Pons (tissue), 1 donor: ENCODE measurements at regions not wholly inside any gene's neighbourhood (a gene's known extent, or its start where the extent isn't known, plus 50 kb on each side); places are given as distances from the start of the nearest gene placed in this dataset.
"Not testable (repeated sequence)": the region's sequence is repeated elsewhere in the genome, so short reads cannot be mapped to it uniquely, and the experiment has no call there.

Source experiments
- DNase-seq: peaks from one replicate; pipeline ENCODE4 v3.0.0-alpha.2; 2016; ENCODE audit warnings: low spot score

GRCh38 chr2:67571785-67572718, 174.9 kb downstream of the ETAA1 start:
- no peak for DNase-seq

- no peak for DNase-seq
Observed at GRCh38 chr2:67572721-67573435, 175.7 kb downstream of the ETAA1 start.

- no peak for DNase-seq
Observed at GRCh38 chr2:67574230-67574629, 177.1 kb downstream of the ETAA1 start.

GRCh38 chr2:67576226-67576625, 179.1 kb downstream of the ETAA1 start:
- no peak for DNase-seq

GRCh38 chr2:67576991-67577390, 179.9 kb downstream of the ETAA1 start:
- no peak for DNase-seq

GRCh38 chr2:67579216-67579615, 182.1 kb downstream of the ETAA1 start:
- DNase-seq: no peak

- DNase-seq: no peak
Observed at GRCh38 chr2:67579806-67580205, 182.7 kb downstream of the ETAA1 start.

- DNase-seq: no peak
Observed at GRCh38 chr2:67581751-67582150, 184.6 kb downstream of the ETAA1 start.

GRCh38 chr2:67583185-67583584, 186.1 kb downstream of the ETAA1 start:
- DNase-seq: no peak

- DNase-seq: no peak
Observed at GRCh38 chr2:67585400-67585799, 188.3 kb downstream of the ETAA1 start.

- not testable (repeated sequence) for DNase-seq
Observed at GRCh38 chr2:67589121-67589520, 192.0 kb downstream of the ETAA1 start.

GRCh38 chr2:67594522-67594921, 197.4 kb downstream of the ETAA1 start:
- DNase-seq: not testable (repeated sequence)

GRCh38 chr2:67596871-67597270, 199.7 kb downstream of the ETAA1 start:
- DNase-seq: no peak

GRCh38 chr2:67599561-67599960, 202.4 kb downstream of the ETAA1 start:
- DNase-seq: no peak

GRCh38 chr2:67600222-67600871, 203.2 kb downstream of the ETAA1 start:
- DNase-seq: no peak

- DNase-seq: no peak
Observed at GRCh38 chr2:67600946-67601345, 203.8 kb downstream of the ETAA1 start.

GRCh38 chr2:67604360-67604759, 207.2 kb downstream of the ETAA1 start:
- no peak for DNase-seq

GRCh38 chr2:67612576-67613042, 215.5 kb downstream of the ETAA1 start:
- no peak for DNase-seq

GRCh38 chr2:67613227-67613626, 216.1 kb downstream of the ETAA1 start:
- DNase-seq: no peak

- no peak for DNase-seq
Observed at GRCh38 chr2:67614454-67614853, 217.3 kb downstream of the ETAA1 start.

GRCh38 chr2:67616749-67617148, 219.6 kb downstream of the ETAA1 start:
- no peak for DNase-seq

GRCh38 chr2:67619204-67619603, 222.1 kb downstream of the ETAA1 start:
- no peak for DNase-seq

GRCh38 chr2:67623741-67624140, 226.6 kb downstream of the ETAA1 start:
- not testable (repeated sequence) for DNase-seq
